ENCODE measurements at regions not wholly inside any gene's neighbourhood (a gene's known extent, or its start where the extent isn't known, plus 50 kb on each side); places are given as distances from the start of the nearest gene placed in this dataset.

DNA sequence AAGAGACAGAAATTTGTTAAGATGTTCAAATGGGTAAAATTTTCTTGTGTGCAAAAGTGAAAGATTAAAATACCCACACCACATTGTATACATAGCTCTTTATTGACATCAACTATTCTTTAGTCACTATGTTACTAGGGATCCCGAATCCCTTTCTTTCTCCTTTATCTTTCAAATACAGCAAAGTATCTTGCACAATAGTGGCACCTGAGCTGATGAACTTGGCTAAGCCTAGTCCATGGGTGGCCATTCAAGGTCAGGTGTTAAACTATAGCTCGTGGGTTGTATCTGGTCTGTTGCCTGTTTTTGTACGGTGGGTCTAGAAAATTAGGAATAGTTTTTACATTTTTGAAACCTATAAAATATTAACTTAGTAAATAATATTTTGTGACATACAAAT is 210.9 kb downstream of the SLITRK6 start:
- TF ChIP-seq POLR2A (IDR thresholded peaks at IDR 0.05) (no peak), POLR2AphosphoS5 (IDR thresholded peaks at IDR 0.05) (no peak), EP300 (IDR thresholded peaks at IDR 0.05) (no peak)
- TF ChIP-seq, protein P1, sequence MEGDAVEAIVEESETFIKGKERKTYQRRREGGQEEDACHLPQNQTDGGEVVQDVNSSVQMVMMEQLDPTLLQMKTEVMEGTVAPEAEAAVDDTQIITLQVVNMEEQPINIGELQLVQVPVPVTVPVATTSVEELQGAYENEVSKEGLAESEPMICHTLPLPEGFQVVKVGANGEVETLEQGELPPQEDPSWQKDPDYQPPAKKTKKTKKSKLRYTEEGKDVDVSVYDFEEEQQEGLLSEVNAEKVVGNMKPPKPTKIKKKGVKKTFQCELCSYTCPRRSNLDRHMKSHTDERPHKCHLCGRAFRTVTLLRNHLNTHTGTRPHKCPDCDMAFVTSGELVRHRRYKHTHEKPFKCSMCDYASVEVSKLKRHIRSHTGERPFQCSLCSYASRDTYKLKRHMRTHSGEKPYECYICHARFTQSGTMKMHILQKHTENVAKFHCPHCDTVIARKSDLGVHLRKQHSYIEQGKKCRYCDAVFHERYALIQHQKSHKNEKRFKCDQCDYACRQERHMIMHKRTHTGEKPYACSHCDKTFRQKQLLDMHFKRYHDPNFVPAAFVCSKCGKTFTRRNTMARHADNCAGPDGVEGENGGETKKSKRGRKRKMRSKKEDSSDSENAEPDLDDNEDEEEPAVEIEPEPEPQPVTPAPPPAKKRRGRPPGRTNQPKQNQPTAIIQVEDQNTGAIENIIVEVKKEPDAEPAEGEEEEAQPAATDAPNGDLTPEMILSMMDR (IDR thresholded peaks at IDR 0.05): no peak

Data from upper lobe of left lung (tissue), 4 donors.